Uterus (tissue), 2 donors: ENCODE measurements at regions not wholly inside any gene's neighbourhood (a gene's known extent, or its start where the extent isn't known, plus 50 kb on each side); places are given as distances from the start of the nearest gene placed in this dataset.

Experiments used
- POLR2A ChIP-seq, 2 donors: fragments of 450-650 bp; IDR thresholded peaks; one replicate each; pipeline ENCODE4 v1.6.1; 2016; ENCODE audit warnings: antibody characterized with exemption in 2 of 2, mild to moderate bottlenecking in 1 of 2, moderate library complexity in 1 of 2
- TF ChIP-seq, protein P1 (sequence below), 4 experiments: fragments of 200-600 bp in 2 of 4; fragments of 450-650 bp in 2 of 4; sonication (generic) in 2 of 4; IDR thresholded peaks; one replicate each; pipeline ENCODE4 v1.5.1; 2016 to 2019; ENCODE audit warnings: antibody characterized with exemption in 4 of 4, mild to moderate bottlenecking in 2 of 4, moderate library complexity in 1 of 4

DNA sequence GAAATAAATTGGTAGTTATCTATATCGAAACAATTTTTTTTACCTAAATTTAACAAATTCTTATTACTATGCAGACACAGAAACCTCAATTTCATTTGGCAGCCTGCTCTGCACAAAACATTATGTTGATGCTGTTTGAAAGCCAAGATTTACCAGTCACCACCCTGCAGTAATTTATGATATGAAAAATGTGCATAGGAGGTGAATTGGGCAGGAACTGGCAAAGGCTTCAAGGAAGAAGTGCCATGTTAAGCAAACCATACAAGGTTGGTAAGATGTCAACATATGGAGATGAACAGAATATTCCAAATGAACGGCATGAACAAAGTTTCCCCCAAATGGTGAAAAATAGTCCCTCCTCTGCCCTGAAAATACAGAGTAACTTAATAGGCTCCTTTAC lies 54.2 kb upstream of the TAB2 start:
- TF ChIP-seq, protein P1, sequence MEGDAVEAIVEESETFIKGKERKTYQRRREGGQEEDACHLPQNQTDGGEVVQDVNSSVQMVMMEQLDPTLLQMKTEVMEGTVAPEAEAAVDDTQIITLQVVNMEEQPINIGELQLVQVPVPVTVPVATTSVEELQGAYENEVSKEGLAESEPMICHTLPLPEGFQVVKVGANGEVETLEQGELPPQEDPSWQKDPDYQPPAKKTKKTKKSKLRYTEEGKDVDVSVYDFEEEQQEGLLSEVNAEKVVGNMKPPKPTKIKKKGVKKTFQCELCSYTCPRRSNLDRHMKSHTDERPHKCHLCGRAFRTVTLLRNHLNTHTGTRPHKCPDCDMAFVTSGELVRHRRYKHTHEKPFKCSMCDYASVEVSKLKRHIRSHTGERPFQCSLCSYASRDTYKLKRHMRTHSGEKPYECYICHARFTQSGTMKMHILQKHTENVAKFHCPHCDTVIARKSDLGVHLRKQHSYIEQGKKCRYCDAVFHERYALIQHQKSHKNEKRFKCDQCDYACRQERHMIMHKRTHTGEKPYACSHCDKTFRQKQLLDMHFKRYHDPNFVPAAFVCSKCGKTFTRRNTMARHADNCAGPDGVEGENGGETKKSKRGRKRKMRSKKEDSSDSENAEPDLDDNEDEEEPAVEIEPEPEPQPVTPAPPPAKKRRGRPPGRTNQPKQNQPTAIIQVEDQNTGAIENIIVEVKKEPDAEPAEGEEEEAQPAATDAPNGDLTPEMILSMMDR (IDR thresholded peaks at IDR 0.05), result no peak
- TF ChIP-seq POLR2A (IDR thresholded peaks at IDR 0.05), result no peak
